Stimulated activated CD8-positive, alpha-beta memory T cell treated with anti-CD3 and anti-CD28 coated beads, Interleukin-15, amount 100 ng/mL, for 1 hour (primary cell): ENCODE measurements at regions not wholly inside any gene's neighbourhood (a gene's known extent, or its start where the extent isn't known, plus 50 kb on each side); places are given as distances from the start of the nearest gene placed in this dataset.
"Not testable (repeated sequence)": the region's sequence is repeated elsewhere in the genome, so short reads cannot be mapped to it uniquely, and the experiment has no call there.

Experiments used
- DNase-seq: peaks from one replicate; pipeline ENCODE4 v3.0.0-alpha.2; 2020; ENCODE audit warnings: low read depth

DNA sequence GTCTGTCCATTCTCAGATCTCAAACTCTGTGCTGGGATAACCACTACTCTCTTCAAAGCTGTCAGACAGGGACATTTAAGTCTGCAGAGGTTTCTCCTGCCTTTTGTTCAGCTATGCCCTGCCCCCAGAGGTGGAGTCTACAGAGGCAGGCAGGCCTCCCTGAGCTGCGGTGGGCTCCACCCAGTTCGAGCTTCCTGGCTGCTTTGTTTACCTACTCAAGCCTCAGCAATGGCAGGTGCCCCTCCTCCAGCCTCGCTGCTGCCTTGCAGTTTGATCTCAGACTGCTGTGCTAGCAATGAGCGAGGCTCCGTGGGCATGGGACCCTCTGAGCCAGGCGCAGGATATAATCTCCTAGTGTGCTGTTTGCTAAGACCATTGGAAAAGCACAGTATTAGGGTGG is 53.1 kb upstream of the HUNK start:
- not testable (repeated sequence) for DNase-seq

DNA sequence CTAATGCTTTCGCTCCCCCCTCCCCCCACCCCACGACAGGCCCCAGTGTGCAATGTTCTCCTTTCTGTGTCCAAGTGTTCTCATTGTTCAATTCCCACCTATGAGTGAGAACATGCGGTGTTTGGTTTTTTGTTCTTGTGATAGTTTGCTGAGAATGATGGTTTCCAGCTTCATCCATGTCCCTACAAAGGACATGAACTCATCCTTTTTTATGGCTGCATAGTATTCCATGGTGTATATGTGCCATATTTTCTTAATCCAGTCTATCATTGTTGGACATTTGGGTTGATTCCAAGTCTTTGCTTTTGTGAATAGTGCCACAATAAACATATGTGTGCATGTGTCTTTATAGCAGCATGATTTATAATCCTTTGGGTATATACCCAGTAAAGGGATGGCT is 58.5 kb upstream of the HUNK start:
- DNase-seq = not testable (repeated sequence)

DNA sequence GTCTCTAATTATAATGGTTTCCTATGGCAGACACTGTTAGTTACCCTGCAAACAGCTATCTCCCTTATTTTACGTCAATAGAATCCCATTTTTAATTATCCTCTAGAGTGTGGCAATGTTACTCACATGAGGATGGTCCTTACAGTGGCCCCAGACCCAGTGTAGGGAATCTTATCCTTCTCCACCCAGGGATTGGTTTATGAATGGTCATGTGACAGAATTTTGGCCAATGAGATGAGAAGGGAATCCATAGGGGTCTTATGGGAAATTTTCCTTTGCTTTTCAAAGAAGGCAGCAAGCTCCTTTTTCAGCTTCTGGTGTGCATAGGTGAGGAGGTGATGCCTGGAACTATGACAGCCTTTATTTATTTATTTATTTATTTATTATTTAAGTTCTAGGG is 59.0 kb upstream of the HUNK start:
- no peak for DNase-seq

DNA sequence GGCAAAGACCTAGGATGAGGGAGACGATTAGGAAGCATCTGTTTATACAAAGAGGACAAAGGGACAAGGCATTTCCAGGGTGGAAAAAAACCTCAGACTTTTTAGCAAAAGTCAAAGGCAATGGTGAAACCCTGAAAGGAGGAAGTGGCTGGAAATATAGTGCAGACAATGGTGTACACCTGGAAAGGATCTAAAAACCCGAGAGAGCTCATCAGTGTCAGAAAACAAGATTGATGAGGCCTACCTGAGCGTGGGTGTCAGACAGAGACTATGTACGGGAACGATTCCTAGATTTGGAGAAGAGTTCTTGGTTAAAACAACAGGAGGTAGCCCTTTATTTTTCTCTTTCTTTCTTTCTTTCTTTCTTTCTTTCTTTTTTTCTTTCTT is 68.8 kb upstream of the HUNK start:
- DNase-seq = no peak

DNA sequence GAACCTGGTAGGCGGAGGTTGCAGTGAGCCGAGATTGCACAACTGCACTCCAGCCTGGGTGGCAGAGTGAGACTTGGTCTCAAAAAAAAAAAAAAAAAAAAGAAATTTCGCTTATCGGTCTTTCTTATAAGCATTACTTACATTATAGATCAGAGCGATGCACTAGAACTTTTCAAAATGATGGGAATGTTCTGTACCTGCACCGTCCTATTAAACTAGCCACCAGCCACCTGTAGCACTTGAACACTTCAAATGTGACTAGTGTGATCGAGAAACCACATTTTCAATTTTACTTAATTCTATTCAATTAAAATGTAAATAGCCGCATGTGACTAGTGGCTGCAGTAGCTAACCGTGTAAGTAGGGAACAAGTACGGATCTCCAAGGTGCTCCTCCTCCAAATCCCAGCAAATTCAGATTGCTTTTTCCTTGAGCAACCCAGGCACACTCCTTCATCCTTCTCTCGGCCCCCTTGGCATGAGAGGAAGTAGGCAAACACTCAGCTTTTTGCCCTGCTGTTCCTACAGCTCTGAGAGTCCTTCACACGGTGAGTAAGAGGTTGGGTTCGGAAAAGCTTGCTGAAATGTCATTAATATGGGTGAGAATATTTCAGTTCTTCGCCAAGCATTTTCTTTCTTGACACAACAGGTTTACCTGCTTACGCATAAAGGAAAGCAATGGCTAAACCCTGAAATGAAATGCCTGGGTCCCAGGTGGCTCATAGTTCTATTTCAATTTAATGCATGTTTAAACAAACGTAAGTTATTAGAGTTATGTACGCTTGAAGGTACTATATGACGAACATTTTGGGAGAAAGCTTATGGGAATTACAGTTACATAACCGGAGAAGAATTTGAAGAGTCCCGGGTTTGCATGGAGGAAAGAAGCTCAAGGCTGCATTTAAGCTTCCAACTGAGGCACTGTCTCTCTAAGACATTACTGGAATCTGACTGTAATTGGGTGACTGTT is 69.5 kb upstream of the HUNK start:
- DNase-seq = no peak

DNA sequence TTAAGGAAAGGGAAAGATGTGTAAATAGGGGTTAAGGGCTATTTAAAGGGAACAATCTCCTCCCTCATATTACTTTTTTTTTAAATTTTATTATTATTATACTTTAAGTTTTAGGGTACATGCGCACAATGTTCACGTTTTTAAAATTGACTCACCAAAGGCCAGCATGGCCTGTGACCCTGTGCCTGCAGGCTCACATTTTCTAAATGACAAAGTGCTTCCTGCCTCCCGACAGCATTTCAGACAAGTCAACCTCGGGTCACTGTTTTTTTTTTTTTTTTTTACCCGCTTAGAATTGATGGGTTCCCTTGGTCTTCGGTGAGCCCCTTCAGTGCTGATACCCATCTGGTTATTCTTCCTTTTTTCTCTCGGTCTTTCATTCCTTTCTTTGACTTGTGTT is 70.4 kb upstream of the SCAF4 start:
- no peak for DNase-seq

DNA sequence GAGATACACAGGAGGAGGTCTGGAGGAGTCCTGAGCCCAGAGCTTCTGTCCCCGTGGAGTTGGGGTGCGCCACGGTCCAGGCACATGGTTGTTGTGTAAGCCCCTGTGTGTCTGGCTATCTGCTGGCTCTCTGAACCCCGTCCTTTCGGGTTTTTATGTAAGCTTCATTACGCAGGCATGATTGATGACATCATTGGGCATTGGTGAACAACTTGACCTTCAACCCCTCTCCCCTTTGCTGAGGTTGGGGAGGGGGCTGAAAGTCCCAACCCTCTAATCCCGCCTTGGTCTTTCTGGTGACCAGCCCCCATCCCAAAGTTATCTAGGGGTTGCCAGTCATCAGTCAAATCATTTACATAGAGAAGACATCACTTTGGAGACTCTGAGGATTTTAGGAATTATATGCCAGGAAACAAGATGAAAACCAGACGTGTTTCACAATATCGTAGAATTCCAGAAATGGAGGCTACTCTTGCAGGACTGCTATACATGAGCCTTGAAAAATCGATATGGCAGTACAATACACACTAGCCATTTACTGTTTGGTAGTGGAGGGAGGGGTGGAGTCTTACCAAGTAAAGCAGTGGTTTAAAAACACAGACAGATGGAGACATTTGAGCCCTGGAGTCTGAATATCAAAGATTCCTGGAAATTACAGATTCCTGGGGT is 69.8 kb upstream of the SCAF4 start:
- no peak for DNase-seq

DNA sequence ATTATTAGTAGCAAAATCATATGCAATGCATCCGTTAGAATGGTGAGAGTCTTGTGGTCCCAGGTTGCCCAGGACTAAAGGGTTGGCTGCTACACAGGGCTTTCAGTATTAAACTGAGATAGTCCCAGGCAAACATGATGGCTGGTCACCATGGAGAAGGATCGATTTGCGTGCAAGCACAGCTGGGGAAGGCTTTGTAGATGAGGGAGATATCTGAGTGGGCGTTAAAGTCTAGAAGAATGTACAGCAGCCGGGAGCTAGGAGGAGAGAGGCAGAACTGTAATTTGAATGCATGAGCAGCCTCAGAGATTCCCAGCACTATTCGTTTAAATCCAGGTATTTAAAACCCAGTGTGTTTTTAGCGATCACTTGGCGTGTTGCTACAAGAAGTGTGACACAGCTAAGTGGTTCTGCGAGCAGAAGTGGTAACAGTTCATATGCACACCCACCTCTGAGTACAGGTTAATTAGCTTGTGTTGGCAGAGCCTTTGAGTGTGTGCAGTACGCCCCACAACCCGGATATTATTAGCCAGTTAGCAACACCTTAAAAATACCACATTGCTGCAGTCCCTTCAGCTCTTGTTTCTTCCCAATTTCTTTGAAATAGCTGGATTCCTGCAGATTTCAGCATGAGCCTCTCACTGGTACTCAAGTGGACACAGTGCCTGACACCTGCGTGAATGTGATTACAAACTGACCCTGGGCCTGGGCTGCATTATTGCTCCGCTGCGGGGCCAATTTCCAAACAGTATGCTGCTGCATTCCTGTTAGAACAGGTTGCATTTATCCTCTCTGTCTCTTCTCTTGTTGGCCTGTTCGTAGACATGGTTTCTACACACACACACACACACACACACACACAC is 67.2 kb upstream of the SCAF4 start:
- no peak for DNase-seq

DNA sequence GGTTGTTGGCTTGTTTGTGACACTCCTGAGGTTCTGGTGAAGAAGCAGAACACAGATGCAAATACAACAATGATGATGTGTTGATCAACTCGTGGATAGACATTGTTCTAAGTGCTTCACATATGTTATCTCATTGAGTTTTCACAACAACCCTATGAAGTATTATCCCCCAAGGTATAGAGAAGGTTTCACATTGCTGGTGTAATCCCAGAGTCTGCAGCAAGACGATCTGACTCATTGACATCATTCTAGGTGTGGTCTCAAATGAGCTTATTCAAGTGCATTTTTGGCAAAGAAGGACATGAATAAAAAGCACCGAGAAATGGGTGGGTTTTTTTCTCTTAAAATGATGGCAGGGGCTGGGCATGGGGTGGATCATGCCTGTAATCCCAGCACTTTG is 64.1 kb upstream of the SCAF4 start:
- no peak for DNase-seq

DNA sequence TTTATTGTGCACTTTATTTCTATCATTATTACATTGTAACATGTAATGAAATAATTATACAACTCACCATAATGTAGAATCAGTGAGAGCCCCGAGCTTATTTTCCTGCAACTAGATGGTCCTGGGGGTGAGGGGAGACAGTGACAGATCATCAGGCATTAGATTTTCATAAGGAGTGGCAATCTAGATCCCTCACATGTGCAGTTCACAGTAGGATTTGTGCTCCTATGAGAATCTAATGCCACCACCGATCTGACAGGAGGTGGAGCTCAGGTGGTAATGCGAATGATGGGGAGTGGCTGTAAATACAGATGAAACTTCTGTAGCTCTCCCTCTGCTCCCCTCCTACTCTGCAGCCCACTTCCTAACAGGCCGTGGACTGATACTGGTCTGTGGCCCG is 58.5 kb upstream of the SCAF4 start:
- DNase-seq = not testable (repeated sequence)

DNA sequence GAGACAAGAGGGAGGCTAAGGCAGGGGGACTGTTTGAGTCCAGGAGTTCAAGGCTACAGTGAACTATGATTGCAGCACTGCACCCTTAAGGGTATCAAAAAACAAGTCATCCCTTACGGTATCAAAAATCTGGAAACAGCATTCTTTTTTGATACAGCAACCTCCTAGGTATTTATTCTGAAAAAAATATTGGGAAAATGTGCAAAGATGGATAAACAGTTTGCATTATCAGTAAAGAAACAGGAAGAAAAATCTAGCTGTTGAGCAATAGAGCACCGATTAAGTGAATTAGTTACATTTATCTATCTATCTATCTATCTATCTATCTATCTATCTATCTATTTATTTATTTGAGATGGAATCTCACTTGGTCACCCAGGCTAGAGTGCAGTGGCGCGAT is 56.7 kb upstream of the SCAF4 start:
- DNase-seq = no peak

DNA sequence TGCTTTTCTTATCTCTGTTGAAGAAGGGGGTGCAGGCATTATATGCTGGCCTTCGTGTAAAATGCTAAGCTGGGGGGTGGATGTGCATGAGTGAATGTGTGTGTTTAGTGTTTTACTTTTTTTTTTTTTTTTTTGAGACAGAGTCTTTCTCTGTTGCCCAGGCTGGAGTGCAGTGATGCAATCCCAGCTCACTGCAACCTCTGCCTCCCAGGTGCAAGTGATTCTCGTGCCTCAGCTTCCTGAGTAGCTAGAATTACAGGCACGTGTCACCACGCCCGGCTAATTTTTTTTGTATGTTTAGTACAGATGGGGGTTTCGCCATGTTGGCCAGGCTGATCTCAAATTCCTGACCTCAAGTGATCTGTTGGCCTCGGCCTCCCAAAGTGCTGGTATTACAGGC is 55.8 kb upstream of the SCAF4 start:
- not testable (repeated sequence) for DNase-seq

DNA sequence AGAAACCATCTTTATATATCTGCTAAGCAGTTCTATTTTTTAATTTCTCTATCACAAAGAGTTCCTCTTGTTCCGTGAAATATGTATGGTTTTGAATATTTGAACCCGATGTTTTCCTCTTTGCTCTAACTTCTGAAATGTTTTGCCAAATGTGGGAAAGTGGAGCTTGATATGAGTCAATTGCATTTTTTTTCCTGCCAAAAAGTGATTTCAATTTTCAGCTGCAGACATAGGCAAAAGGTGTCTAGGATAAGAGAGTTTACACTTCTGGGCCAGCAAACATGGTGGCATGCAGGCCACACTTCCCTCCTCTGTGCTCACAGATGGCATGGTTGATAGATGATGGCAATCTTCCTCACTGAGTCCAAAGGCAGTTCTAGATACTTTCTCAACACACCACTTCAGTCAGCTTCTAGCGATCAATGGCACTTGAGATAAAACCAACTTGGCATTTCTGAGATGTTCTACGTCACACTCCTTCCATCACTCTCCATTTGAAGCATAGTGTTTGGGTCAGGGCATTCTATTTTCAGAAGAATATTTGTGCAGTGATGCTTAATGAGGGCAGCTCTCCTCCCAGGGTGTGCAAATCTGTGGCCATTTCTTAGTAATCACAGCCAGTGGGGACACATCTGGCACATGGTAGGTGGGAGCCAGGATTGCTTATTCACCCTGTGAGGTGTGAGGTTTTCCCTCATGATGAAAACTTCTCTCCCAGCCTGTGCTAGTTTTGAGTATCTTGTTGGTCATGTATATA is 54.4 kb upstream of the SCAF4 start:
- no peak for DNase-seq

DNA sequence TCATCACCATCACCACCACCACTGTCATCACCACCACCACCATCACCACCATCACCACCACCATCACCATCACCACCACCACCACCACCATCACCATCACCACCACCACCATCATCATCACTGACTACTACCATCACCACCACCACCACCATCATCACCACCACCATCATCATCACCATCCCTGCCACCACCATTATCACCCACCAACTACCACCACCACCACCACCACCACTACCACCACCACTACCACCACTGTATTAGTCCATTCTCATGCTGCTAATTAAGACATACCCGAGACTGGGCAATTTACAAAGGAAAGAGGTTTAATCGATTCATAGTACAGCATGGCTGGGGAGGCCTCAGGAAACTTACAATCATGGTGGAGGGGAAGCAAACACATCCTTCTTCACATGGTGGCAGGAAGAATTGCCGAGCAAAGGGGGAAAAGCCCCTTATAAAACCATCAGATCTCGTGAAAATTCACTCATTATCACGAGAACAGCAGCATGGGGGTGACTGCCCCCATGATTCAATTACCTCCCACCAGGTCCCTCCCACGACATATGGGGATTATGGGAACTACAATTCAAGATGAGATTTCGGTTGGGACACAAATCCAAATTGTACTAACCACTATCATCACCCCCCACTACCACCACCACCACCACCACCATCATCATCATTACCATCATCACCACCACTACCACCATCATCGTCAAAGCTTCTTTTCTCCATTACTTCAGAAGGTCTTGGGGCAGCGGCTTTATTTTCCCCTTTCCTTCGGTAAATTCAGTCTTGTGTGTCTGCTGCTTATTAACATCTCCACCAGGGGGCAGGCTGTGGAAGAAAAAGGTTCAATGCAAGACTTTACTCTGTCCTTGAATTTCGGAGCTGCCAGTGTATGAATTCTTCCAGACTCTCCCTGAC is 53.6 kb upstream of the SCAF4 start:
- peak; percentile 19 for DNase-seq

DNA sequence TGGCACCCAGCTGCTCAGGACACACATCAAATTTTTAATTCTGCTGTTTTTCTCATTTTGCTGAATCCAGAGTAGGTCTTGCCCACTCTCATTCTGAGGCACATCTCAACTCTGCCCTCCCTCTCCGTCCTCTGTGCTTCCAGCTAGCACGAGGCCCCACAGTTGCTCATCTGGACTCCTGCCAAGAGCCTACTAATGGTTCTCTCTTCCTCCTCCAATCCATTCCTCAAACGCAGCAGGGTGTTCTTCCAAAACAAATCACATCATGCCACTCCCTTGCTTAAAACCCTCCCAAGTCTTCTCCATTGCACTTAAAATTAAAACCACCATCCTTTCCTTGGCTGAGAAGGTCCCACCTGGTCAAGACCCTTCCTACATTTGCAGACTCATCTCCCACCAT is 49.8 kb upstream of the SCAF4 start:
- no peak for DNase-seq
